Superior temporal gyrus (tissue), 1 donor: ENCODE measurements at regions not wholly inside any gene's neighbourhood (a gene's known extent, or its start where the extent isn't known, plus 50 kb on each side); places are given as distances from the start of the nearest gene placed in this dataset.
A peak's percentile ranks its signal among the peaks of the same experiment; 100 is the strongest.
"Not testable (repeated sequence)": the region's sequence is repeated elsewhere in the genome, so short reads cannot be mapped to it uniquely, and the experiment has no call there.

Experiments used
- DNase-seq: peaks from one replicate; pipeline ENCODE4 v3.0.0-alpha.2; 2016; ENCODE audit errors: extremely low spot score

GRCh38 chr14:24744641-24745040, 110.7 kb upstream of the GZMB start:
- no peak for DNase-seq

DNA sequence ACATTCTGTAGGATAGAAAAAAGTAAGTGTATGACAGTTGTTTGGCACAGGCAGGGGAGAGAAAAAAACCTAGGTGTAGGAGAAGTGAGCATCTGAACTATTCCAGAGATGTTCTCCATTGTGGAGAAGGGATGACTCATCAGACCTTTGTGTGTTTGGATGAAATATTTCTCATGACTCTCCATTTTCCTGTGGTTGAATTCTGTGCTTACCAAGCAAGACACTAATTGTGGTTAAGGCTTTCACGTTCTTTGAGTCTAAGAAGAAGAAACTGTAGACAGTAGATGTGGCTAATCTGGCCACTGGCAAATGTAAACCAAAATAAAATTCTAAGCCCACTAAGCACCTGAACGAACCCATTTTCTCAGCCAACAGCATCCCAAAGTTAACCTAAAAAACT, 107.9 kb upstream of the GZMB start:
- no peak for DNase-seq

DNA sequence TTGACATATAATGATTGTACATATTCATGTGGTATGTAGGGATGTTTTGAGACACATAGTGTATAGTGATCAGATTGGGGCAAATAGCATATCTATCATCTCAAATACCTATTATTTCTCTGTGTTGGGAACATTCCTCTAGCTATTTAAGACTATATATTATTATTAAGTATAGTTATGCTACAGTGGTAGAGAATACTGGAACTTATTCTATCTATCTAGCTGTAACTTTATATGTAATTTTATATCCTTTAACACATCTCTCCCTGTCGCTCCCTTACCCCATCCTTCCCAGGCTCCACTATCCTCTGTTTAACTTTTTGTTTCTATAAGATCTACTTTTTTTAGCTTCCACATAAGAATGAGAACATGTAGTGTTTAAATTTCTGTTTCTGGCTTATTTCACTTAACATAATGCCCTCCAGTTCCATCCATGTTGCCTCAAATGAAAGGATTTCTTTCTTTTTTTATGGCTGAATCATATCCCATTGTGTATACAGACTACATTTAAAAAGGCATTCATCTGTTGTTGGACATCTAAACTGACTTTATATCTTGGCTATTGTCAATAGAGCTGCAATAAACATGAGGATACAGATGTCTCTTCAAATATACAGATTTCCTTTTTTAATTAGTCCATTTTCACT, 102.1 kb upstream of the GZMB start:
- no peak for DNase-seq

GRCh38 chr14:24734917-24735500, 101.0 kb upstream of the GZMB start:
- peak; percentile 96 for DNase-seq

- no peak for DNase-seq
Measured at GRCh38 chr14:24726480-24726879, 92.5 kb upstream of the GZMB start.

DNA sequence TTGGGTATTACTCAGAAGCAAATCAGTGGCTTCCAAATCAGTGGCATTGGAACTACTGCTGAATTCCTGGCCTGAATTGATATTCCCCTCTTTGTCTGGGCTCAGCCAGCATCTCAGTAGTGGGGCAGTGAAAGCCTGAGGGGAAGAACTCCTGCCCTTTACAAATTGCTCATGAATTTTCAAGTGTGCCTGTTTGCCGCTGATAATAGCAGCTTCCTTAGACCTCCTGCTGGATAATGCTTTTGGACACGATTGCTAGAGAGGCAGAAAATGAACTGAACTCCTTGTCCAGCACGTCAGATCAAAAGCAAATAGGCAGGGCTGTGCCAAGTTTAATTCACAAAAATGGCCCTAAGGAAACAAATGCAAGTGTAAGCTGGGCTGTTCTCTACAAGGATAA, 91.3 kb upstream of the GZMB start:
- no peak for DNase-seq

- DNase-seq = no peak
Measured at GRCh38 chr14:24721775-24722174, 87.8 kb upstream of the GZMB start.

DNA sequence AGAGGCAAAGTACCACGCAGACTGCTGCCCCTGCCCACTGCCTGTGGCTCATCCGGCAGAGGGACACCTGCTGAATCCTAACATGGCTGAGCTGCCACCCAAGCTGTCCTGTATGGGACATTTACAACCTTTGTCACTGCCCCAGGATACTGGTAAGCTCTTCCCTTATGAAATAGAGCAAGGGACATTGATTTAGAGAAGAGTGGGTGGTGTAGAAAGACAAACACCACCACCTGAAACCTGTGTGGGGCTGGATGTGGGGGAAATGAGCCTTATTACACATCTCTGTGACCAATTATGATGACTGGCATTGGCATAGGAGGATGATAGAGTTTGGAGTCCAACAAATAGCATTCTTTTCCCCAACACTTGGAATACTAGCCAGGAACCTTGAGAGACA, 81.2 kb upstream of the GZMB start:
- no peak for DNase-seq

GRCh38 chr14:24713404-24713803, 79.4 kb upstream of the GZMB start:
- DNase-seq = no peak

DNA sequence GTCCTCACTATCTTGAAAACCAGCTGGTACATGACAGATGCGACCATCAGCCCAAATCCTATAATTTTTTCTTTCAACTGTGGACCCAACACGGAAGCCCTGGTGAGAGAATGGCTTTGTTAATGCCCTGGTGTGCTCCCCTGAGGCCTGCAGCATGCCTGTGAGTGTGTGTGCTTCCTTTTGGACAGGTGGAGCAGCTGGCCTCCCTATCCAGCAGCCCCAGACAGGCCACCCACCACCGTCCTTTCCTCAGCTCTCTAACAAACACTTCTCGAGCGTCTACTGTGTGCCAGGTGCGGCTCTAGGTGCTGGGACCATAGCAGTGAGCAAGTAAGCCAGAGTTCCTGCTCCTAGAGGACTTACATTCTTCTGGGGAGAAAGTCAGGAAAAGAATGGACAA, 78.9 kb upstream of the GZMB start:
- no peak for DNase-seq

DNA sequence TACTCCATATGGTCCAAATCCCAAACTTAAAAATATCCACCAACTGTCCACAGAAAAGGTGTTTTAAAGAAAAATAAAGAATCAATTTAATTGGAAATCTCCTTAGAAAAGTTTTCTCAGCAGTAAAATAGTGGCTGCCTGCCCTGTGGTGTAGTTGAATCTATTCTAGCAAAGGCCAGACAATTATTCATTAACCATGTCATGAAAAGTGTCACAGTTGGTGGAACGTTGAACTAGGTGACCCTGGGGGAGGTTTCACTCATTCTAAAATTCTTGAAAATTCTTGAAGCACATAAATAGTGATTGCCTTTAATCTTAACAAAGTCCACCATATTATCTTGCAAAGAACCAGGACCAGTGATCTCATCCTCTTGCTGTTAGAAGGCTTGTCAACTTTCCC, 78.4 kb upstream of the GZMB start:
- no peak for DNase-seq

- peak; percentile 92 for DNase-seq
Measured at GRCh38 chr14:24710403-24711112, 76.6 kb upstream of the GZMB start.

DNA sequence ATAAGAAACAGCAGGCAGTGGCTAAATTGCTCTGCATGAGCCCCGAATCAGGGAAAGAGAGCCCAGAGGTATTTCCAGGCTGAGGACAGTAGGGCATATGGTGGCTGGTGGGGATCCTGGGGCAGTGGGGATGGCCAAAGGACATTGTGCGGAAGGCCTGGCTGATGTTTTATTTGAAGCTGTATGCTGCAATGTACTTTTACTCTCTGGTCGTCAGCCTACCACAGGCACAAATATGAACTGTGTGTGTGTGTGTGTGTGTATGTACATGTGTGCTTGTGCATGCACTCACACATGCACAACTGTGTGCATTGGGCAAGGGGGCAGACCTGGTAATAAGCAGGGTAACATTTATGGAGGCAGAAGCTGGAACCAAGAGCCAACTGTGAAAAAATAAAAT, 74.7 kb upstream of the GZMB start:
- no peak for DNase-seq

DNA sequence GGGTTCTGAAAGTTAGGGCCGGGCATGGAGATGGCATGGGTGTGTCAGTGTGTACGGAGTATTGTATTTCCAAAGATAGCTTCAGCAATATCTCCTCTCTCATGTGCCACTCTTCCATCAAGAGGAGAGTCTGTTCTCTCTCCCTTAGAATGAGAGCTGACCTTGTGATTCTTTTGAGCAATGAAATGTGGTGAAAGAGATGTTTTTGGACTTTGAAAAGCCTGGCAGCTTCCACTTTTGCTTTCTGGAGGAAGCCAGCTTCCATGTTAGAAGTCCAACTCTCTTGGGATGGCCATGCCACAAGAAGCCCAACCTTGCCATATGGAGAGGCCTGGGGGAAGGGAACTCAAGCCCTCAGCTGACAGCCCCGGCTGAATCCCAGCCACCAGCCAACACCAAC, 72.4 kb upstream of the GZMB start:
- DNase-seq = no peak

DNA sequence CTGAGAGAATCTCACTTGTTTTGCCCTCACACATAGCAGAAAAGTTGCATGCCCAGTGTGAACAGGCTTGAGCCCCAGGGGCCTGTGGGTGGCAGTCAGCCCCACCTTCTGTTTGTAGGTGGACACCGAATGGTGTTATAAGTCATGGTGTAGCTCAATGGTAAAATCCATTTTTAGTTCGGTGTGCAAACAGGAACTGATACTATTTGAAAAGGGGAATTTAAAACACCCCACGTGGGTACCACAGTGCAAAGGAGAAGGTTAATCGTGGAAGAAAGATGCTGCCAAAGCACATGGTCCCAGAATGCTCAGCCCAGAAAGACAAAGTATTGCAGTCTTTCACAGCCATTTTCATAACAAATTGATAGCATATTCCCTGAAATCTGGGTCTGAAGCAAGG, 71.8 kb upstream of the GZMB start:
- no peak for DNase-seq

DNA sequence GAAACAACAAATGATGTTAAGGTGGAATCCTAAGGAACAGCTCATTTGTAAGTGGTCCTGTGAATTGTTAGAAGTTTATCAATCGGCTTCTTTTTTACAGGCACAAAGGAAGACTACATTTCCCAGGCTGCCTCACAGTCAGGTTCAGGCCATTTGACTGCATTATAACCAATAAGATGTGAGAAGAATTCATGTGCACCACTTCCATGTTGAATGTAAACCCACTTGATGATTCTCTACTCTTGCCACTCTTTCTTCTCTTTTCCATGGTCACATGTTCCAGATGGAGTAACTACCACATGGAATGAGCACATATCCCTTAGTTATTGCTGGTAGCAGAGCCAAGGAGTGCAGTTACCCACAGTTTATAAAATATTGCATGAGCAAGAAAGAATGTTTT, 67.1 kb upstream of the GZMB start:
- no peak for DNase-seq

- DNase-seq = no peak
Measured at GRCh38 chr14:24700511-24700910, 66.5 kb upstream of the GZMB start.

DNA sequence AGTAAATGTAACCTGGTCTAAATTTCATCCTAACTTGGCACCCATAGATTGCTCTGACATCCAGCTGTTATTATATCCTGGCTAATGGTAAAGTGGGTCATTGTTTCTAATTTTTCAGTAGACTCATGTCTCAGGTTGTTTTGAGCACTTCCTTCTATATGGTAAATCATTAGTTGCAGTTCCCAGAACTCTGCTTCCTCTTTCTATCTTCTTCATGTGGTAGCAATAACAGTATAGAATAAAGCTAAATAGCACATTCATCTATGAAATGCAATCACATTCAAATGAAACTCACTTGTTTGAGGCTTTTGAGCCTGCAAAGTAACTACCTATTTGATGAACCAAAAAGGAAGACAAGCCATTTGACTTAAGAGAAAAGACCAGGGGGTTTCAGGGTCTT, 65.1 kb upstream of the GZMB start:
- DNase-seq = no peak

DNA sequence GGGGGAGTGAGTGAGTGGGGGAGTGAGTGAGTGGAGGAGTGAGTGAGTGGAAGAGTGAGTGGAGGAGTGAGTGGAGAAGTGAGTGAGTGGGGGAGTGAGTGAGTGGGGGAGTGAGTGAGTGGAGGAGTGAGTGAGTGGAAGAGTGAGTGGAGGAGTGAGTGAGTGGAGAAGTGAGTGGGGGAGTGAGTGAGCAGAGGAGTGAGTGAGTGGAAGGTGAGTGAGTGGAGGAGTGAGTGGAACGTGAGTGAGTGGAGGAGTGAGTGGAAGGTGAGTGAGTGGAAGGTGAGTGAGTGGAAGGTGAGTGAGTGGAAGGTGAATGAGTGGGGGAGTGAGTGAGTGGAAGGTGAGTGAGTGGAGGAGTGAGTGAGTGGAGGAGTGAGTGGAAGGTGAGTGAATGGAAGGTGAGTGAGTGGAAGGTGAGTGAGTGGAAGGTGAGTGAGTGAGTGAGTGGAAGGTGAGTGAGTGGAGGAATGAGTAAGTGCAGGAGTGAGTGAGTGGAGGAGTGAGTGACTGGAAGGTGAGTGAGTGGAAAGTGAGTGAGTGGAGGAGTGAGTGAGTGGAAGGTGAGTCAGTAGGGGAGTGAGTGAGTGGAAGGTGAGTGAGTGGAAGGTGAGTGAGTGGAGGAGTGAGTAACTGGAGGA, 62.4 kb upstream of the GZMB start:
- DNase-seq = not testable (repeated sequence)

- DNase-seq = peak; percentile 40
Measured at GRCh38 chr14:24695265-24696241, 61.6 kb upstream of the GZMB start.

DNA sequence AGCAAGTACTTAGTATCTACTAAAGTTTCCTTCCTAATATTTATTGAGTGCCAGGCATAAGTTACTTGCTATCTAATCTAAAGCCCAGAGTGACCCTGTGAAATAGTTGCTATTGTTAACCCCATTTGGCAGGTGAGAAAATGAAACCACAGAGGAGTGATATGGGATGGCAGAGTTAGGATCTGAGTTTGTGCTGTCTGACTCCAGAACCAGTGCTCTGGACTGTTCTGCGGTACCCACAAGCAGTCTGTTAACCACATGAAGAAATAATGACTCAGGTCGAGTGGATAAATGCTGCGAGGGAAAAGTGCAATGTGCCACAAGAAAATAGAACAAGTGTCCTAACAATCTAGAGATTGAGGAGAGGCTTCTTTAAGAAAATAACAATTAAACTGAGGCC, 60.7 kb upstream of the GZMB start:
- DNase-seq = no peak

DNA sequence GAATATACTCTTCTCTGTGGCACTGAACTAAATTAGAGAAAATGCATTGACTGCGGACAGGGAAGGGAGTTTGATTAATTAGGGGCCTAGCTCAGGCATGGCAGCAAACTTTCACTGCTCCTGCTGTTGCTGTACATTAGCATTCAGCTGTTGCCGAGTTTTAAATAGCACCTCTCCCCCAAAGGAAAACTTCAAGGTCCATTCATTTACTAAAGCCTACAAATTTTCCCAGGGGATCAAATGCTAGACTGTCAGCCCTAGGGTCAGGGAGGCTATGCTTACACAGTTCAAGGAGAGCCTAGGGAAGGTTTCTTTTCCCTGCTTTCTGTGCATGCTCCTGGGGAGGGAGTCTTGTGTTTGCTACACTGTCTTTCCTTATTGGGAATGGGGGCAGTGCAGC, 60.0 kb upstream of the GZMB start:
- DNase-seq = no peak
